GM23248 (cell line): ENCODE measurements at regions not wholly inside any gene's neighbourhood (a gene's known extent, or its start where the extent isn't known, plus 50 kb on each side); places are given as distances from the start of the nearest gene placed in this dataset.

Experiments
- EZH2 ChIP-seq: fragments of 200-600 bp; sonication (generic); IDR thresholded peaks from 2 replicates; pipeline ENCODE4 v1.6.1; 2018; ENCODE audit warnings: antibody characterized with exemption, mild to moderate bottlenecking; ENCODE audit not compliant: insufficient read depth, poor library complexity, severe bottlenecking
- EZH2phosphoT487 ChIP-seq: fragments of 200-600 bp; sonication (generic); IDR thresholded peaks from 2 replicates; pipeline ENCODE4 v1.6.1; 2018; ENCODE audit warnings: antibody characterized with exemption, moderate library complexity, mild to moderate bottlenecking, low read depth; ENCODE audit not compliant: insufficient read depth

DNA sequence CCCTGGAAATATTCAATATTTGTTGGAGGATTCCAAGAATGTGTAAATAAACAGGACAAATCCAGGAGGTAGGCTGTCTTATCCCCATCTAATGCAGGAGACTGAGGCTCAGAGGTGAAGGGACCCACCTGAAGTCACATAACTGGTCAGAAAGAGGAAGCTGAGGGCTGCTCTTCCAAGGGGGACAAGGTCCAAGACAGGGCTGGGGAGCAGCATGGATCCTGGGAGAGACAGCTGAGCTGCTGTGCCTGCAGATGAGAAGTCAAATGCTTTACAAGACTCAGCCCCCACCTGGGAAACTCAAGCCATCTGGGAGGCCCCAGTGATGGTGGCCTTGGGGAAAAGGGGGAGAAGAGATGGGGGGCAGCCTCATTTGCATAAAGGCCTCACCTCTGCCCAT is 224.4 kb downstream of the PTPRU start:
- TF ChIP-seq EZH2 (no peak), EZH2phosphoT487 (no peak)
